ENCODE measurements at regions not wholly inside any gene's neighbourhood (a gene's known extent, or its start where the extent isn't known, plus 50 kb on each side); places are given as distances from the start of the nearest gene placed in this dataset.

DNA sequence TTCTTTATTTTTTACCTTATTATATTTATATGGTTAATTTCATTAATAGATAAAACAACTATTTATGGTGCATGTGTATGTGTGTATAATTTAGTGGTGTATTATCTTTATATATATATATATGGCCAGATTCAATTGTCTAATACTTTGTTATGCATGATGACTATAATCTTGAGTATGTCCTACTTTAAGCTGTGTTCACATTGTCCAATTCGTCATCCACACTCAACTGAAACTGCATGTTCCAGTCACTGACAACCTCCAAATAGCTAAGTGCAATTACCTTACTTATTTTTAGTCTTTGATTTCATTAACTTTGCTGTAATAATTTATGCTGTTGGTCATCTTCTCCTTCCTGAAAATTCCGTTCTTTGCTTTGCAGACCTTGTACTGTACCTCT, 306.5 kb upstream of the TMTC1 start:
- no peak for DNase-seq

DNA sequence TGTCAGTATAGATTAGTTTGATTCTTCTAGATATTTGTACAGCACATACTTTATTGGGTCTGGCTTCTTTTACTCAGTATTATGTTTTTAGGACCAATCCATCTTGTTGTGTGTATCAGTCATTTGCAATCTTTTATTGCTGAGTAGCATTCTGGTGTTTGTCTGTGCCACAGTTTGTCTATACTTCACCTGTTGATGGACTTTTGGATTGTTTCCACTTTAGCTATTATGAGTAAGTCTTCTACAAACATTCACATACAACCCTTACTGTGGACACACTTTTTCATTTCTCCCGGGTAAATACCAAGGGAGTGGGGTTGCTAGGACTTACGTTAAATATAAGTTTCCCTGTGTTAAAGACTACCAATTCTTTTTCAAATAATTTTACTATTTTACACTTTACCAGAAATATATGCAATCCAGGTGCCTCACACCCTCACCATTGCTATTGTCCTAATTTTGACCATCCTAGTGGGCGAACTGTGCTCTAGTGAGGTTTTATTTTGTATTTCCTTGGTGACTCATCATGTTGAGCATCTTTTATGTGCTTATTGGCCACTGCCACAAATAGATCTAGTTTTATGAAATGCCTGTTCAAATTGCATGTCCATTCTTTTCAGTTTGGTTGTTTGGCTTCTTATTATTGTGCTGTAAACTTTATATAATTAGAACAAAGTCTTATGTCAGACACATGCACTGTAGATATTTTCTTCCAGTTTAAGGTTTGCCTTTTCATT, 304.7 kb upstream of the TMTC1 start:
- DNase-seq: no peak

DNA sequence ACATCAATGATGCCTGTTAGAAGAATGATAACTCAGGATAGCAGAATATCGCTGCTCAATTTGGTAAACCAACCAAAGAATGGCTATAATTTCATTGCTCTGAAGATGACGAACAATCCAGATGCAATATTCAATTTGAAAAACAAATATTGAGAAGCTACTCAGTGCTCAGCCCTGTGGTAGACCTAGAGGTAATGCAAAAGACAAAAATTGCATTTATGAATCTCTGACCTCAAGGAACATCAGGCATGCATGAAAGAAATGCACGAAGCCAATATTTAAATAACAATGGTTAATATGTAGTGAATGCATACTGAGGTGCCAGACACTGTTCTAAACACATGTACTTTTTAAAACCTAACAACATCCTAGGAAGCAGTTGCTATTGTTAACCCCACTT, 298.6 kb upstream of the TMTC1 start:
- DNase-seq: no peak

DNA sequence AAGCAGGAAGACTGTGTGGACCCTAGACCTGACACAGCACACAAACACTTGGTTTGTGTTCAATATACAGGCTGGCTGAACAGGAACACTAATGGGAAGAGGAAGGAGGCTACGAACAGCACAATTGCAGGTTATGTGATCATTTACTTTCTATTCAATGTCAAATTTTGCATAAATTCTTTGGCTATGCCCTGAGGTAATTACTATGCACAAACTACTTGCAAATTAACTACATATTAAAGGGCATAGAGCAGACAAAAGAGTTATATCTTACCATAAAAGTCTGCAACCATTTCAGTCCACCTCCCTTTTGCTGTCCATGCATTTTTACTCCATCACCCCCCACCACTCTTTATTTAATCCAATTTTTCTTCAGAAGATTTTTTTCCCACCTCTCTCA, 291.2 kb upstream of the TMTC1 start:
- DNase-seq: no peak

DNA sequence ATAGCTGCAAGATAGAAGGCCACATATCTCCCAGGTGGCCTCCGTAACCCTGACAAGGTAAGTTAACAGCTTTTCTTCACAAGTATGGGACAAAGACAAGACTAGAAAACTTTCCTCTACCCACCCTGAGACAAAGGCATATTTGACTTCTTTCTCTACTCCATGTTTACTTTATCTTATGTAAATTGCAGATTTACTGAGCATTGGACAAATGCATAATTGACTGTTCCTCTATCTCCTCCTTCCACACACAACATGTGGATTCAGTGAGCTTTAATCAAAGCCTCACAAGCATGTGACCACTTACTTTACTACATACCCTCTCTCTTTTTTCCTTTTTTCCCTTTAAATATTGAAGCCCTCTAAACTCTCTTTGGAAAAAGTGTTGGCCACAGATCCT, 289.1 kb upstream of the TMTC1 start:
- DNase-seq: no peak

DNA sequence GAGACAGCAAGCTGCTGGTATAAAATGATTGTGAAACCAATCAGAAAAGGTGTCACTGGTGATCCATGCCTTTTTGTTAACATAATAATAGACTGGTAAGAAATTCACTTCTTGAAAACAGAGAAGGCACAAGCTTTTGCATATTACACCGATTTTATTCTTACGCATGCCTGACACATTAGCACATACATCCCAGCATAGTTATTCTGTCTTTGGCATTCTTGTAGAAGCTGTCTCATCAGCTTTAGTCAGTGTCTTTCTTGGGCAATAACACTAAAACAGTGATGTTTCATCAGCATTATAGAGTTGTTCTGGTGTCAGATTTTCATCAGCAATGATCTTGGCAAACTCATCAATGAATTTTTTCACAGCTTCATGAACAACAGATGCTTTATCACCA, 283.4 kb upstream of the TMTC1 start:
- no peak for DNase-seq

DNA sequence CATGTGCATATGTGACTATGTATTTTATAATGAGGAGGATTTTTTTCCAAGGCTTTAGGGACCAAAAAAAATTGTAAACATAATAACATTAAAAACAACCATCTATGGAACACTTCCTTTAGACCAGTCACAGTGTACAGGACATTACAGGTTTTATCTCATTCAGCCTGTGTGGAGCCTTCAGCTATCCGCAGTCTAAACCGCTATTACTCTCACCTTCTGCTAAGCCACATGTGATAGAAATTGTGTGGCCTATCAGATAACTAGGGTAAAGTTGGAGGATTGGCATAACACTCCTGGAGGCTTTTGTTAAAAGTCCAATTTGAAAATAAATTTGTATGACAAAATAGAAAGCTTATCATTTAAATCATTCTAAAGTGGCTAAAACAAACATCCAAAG, 281.2 kb upstream of the TMTC1 start:
- no peak for DNase-seq

DNA sequence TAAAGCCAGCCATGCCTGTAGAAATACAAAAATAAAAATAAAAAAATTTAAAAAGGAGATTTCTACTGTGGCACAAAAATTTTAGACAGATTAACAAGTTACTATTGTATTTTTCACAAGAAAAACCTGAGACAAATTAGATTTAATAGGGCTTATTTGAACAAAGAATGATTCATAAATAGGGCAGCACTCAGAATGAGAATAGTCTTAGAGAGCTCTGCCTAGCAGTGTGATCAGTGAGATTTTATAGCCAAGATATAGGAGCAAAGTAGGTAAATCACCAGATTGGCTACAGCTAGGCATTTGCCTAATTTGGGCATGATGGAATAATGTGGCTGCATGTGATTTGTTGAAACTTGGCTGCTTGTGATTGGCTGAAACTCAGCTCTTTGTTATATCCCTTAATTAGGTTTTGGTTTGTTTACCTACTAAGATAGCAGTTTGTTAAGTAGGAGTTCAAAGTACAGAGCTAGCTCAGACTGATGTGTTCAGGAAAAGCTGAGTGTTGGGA, 279.7 kb upstream of the TMTC1 start:
- DNase-seq: no peak

DNA sequence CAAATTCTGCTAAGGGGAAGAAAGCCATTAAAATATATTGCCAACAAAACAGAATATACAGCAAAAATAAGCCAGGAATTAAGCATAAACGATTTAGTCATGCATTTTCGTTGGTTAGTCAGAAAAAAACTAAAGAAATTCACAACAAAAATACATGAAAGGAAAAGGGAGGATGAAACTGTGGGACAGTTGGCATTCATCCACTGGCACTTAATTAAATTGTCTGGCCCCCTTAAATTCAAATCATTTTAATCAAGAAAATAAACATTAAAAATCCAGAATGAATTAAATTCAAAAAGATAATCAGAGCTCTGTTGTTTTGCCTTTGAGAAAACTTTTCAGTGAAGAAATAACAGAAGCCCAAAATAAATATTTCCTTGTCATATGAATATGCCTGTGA, 264.6 kb upstream of the TMTC1 start:
- no peak for DNase-seq

DNA sequence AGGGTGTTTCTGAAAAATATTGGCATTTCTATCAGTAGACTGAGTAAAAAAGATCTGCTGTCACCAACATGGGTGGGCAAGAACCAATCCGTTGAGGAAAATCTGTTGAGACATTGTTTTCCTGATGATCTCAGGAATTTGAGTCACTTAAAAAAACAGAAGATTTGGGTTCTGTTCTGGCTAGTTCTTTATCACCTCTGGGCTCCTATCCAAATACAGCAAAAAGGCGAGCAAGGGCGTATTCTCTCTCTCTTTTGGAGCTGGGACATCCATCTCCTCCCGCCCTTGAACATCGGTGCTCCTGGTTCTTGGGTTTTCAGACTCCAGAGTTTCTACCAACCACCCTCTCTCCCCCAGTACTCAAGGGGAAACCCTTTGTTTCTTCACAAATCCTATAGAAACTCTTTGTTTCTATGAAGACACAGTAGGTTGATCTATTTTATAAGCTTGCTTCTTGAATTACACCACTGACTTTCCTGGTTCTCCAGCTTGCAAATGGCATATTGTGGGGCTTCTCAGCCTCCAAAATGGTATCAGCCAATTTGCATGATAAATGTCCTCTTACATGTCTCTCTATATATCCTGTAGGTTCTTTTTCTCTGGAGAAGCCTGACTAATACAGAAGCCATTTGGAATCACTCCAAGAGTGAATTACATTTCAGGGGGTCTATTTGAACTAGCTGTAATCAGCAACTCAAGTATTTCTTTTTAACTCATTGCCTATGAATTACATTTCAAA, 263.9 kb upstream of the TMTC1 start:
- no peak for DNase-seq

DNA sequence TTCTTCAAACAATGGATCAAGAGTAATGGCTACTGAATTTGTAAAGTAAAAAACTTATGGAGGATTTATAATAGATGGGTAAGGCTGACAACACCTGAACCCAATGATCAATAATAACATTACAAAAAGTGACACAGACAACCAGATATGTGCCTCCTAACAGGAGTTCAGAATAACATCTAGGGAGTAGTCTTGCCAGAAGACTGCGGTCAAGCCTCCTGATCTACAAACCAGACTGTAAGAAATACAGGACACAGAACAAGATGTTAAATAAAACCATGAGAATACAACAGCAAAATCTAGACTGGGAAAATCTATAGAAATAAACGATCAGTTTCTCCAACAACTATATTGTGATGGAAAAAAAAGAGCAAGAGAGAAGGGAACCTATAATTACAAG, 262.6 kb upstream of the TMTC1 start:
- DNase-seq: no peak

DNA sequence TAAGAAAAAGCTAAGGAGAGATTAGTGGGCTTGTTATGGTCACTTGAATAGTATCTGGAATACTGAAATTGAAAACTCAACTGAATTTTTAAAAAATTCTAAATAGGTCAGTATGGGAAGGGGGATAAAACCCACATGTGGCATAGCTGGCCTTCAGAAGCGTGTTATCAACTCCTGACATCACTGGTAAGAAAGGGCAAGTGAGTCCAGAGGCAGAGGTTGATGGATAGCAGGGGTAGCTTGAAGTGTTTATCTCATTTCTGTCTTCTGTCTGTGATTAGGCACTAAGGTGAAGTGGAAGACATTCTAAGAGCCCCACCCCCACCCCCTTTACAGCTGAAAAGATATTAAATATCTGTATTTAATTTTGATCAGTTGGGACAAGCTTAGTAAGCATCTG, 261.4 kb upstream of the TMTC1 start:
- DNase-seq: no peak

DNA sequence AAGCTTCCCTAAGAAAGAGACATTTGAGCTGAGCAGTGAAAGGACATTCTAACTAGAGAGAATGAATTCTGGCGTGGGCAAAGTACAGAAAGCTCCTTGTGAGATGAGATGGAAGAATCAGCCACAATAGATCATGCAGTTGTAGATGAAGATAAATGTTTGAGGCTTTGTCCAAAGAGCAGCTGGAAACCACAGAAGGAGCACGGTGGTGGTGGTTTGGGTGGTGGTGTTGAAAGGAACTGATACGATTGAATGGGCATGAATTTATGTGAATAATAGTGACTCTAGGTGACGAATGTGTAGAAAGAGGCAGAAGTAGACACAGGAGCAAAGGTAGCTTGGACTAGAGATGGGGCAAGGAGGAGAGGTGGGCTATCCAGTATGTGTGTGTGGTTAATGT, 260.5 kb upstream of the TMTC1 start:
- DNase-seq: no peak

DNA sequence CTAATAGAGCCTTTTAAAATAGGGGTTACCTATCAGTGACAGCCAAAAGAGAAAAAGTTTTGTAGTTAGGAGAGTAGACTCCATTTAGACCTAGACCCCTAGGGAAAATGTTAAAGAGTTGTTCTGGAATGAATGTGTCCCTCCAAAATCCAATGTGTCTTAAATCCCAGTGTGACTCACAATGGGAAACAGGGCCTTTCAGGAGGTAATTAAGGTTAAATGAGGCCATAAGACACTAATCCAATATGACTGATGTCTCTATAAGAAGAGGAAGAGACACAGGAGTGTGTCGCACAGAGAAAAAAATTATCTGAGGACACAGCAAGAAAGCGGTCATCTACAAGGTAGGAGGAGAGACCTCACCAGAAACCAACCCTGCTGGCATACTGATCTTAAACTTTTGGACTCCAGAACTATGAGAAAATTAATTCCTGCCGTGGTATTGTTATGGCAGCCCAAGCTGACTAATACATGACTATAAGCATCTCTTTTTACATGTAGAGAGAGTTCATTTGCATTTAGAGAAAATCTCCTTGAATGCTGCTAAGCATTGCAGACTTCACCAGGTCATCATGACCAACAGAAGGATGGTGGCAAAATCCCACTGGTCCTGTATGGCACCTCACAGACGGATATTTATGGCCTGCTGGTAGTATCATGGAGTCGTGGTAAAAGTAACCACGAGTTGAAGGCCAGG, 259.6 kb upstream of the TMTC1 start:
- DNase-seq: no peak

DNA sequence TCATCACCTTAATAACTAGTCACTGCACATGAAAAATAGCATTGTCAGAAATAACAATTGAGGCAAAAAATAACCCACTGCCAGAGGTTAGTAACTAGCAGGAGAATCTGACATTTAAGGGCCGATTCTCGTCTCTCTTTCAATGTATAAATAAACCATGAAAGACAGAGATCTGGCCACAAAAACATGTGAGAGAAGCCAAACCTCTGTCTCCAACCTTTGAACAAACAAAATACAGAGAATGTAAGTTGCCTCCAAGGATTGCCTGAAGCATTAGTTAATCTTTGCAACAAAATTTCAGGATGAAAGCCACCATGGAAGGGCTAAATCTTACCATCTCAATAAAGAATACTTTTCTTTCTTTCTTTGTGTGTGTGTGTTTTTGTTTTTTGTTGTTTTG, 257.4 kb upstream of the TMTC1 start:
- no peak for DNase-seq

DNA sequence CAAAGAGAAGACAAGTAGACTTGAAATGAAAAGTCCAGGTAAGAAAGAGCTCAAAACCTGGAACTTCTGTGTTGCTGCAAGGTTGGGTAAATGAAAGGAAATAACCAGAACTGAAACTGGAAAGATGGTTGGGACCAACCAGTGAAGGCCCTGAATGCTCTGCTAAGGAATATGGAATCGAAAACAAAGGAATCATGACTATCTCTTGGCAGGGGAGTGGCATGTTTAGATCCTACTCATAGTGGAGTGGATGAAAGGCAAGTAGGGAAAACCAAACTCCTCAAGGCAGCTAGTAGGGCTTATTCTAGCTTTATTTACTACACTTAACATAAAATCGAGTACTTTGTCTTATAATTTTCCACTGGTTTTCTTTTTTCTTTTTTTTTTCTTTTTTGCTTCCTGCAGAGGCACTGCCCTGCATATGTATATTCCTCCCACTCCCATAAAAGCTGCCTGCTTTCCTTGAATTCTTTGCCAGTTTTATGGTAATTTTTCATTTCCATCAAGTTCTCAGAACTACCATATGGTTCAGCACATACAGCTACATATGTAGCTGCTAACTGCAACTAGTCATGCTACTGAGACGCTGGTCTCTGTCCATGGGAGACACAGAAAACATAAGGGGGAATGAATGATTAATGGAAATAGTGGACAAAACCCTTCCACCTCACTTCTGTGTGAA, 247.1 kb upstream of the TMTC1 start:
- no peak for DNase-seq

DNA sequence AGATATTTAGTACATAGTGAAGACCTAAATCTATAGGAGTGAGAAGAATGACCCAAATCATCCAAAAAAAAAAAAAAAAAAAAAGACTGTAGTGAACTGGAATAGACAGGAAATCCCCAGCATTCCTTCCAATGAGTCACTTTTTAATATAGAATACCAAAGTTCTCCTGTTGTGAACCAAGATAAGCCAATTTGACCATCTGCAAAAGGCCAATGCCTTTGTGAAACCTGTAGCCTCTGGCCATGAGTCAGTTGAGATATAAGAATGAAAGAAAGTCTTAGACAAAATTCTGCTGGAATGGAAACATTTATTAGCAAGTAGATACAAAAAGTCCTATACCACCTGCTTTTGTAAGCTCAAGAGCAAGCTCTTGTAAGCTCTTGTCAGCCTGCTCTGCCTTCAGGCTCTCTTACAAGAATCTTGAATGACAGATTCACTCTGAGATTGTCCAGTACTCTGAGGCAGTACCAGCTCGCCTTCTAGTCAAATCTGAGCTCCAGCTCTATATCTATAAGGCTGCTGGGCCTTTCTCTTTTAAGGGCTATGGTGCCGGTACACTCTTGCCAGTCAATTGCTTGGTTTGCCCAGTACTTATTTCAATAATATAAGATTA, 243.0 kb upstream of the TMTC1 start:
- DNase-seq: no peak

DNA sequence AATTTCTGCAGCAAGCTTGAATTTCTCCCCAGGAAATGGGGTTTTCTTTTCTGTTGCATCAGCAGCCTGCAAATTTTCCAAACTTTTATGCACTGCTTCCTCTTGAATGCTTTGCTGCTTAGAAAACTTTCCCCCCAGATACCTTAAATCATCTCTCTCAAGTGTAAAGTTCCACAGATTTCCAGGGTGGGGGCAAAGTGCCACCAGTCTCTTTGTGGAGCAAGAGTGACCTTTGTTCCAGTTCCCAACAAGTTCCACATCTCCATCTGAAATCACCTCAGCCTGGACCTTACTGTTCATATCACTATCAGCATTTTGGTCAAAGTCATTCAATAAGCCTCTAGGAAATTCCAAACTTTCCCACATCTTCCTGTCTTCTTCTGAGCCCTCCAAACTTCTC, 241.6 kb upstream of the TMTC1 start:
- no peak for DNase-seq

DNA sequence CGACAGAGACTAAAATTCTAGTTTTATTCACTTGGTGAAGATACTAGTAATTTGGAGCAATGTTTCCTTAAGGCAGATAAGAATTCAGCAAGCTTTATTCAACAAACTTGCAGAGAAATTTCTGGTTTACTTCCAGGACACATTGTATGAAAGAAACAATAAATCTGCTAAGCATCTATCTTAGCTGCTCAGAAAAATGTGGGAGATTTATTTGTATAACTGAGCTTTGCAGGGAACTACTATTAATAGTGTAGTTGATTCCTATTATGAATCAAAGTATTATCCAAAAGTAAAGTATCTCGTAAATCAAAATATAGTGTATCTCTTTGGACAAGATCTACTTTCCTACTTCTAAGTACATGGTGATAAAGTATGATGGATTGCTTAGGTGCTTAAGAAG, 239.4 kb upstream of the TMTC1 start:
- no peak for DNase-seq

DNA sequence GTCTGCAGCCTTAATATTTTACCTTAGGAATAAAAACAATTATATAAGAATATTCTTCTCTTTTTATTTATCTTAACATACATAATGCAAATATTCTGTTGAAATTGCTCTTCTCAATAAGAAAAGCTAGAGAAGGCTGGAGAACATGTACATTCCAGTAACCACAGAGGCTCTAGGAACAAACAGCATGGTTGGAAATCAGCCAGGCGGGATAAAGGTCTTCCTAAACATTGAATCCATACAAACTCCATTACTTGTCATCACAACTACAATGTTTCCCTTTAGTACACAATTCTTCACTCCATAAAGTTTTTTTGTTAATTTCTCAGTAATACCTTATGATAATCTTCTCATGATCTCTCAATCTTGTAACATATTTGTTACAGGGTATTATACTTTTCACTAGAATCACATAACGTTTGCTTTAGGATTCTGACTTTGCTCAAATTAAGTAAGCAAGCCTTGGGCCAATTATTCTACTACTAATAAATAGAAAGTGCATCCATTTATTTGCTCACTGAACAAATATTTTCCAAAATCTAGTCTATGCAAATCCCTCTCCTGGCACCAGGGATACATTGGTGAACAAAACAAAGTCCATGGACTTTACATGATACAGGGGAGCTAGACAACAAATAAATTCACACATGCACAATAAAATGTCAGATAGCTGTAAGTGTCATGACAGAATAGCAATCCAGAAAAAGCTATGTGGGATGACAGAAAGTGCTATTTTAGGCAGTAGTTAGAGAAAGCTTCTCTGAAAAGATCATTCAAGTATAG, 237.5 kb upstream of the TMTC1 start:
- DNase-seq: peak; percentile 17
